Spleen (tissue), 11 donors: ENCODE measurements at regions not wholly inside any gene's neighbourhood (a gene's known extent, or its start where the extent isn't known, plus 50 kb on each side); places are given as distances from the start of the nearest gene placed in this dataset.

ENCODE experiments used
- DNase-seq: peaks from one replicate; pipeline ENCODE4 v3.0.0-alpha.2; 2020
- H3K27ac ChIP-seq, 8 donors: fragments of 200-600 bp; sonication (generic) in 7 of 8; 1 replicate in 4 of 8; 2 replicates in 4 of 8; pipeline versions ENCODE4 v1.5.0 to v1.8.0; 2016 to 2021; ENCODE audit warnings: inconsistent platforms in 4 of 8, mild to moderate bottlenecking in 4 of 8, moderate library complexity in 1 of 8
- H3K27me3 ChIP-seq, 7 donors: fragments of 200-600 bp; sonication (generic) in 6 of 7; replicated peaks in 1 of 7; 1 replicate in 4 of 7; 2 replicates in 3 of 7; pipeline versions ENCODE4 v1.5.0 to v1.8.0; 2016 to 2021; ENCODE audit warnings: inconsistent platforms in 3 of 7, mild to moderate bottlenecking in 1 of 7
- H3K36me3 ChIP-seq, 6 donors: fragments of 200-600 bp; sonication (generic) in 5 of 6; 1 replicate in 4 of 6; 2 replicates in 2 of 6; pipeline versions ENCODE4 v1.5.0 to v1.8.0; 2016 to 2021; ENCODE audit warnings: inconsistent platforms in 2 of 6
- H3K4me1 ChIP-seq, 6 donors: fragments of 200-600 bp; sonication (generic) in 5 of 6; 1 replicate in 3 of 6; 2 replicates in 3 of 6; pipeline versions ENCODE4 v1.5.0 to v1.8.0; 2016 to 2021; ENCODE audit warnings: inconsistent platforms in 3 of 6
- H3K4me3 ChIP-seq, 8 donors: fragments of 200-600 bp; sonication (generic) in 7 of 8; 1 replicate in 4 of 8; 2 replicates in 4 of 8; pipeline versions ENCODE4 v1.5.0 to v1.8.0; 2016 to 2021; ENCODE audit warnings: inconsistent platforms in 4 of 8, mild to moderate bottlenecking in 4 of 8, moderate library complexity in 2 of 8
- H3K9me3 ChIP-seq, 8 donors: fragments of 200-600 bp; sonication (generic) in 7 of 8; 1 replicate in 4 of 8; 2 replicates in 4 of 8; pipeline versions ENCODE4 v1.5.0 to v1.8.0; 2016 to 2021; ENCODE audit warnings: inconsistent platforms in 4 of 8
- POLR2A ChIP-seq, 3 donors: fragments of 450-650 bp; IDR thresholded peaks; one replicate each; pipeline ENCODE4 v1.5.1; 2017; ENCODE audit warnings: antibody characterized with exemption in 3 of 3, mild to moderate bottlenecking in 1 of 3
- POLR2AphosphoS5 ChIP-seq, 3 donors: sonication (generic); formaldehyde crosslinking; IDR thresholded peaks; one replicate each; pipeline ENCODE4 v1.5.1; 2017; ENCODE audit warnings: antibody characterized with exemption in 3 of 3
- WGBS, 5 donors: extraction: QIAGEN DNeasy Blood & Tissue Kit in 3 of 5; methylation state at CpG; one replicate each; pipeline versions ENCODE4 v1.1.5 to v1.1.7; 2013 to 2018; 5-methylcytosine and 5-hydroxymethylcytosine counted together
- intact Hi-C: fragments of 100-400 bp; cut with DNase I; formaldehyde crosslinking; loops from one replicate; pipeline ENCODE4 v1.15.0; 2023; ENCODE audit warnings: low total_unique reads
- TF ChIP-seq, protein P1 (sequence below), 11 experiments: fragments of 200-600 bp in 7 of 11; fragments of 450-650 bp in 4 of 11; sonication (generic) in 4 of 11; IDR thresholded peaks in 8 of 11; conservative IDR thresholded peaks in 3 of 11; 1 replicate in 7 of 11; 2 replicates in 4 of 11; pipeline versions ENCODE4 v1.4.0 to v1.8.0; 2016 to 2021; ENCODE audit warnings: antibody characterized with exemption in 11 of 11, inconsistent platforms in 4 of 11, mild to moderate bottlenecking in 1 of 11
- donor health status: healthy with polysubstance abuse.
- donor health status: DM: no; HTN: no; CAD: no; lungs with moderate emphysema.
- donor health status: DM: no; HTN: no; CAD: no.
- donor health status: Bipolar disorder and iron deficiency.
- donor health status: healthy.
- donor health status: DM: no; HTN: no; CAD: no.
- donor health status: DM: yes; HTN: yes; CAD: no.

GRCh38 chr6:65814071-65814470 is 107.0 kb upstream of the EYS start:
- Histone ChIP-seq H3K36me3 (no peaks in the 10 kb centered on the region), H3K27me3 (no peaks in the 10 kb centered on the region), H3K4me3 (no peak overlapping the region), H3K4me1 (no peaks in the 10 kb centered on the region), H3K9me3 (peaks cover 0 to 3% (median 0%) of the 10 kb centered on the region in 8 donors), H3K27ac (no peak overlapping the region)
- TF ChIP-seq POLR2A (IDR thresholded peaks at IDR 0.05) (no peak), POLR2AphosphoS5 (IDR thresholded peaks at IDR 0.05) (no peak)
- TF ChIP-seq, protein P1, sequence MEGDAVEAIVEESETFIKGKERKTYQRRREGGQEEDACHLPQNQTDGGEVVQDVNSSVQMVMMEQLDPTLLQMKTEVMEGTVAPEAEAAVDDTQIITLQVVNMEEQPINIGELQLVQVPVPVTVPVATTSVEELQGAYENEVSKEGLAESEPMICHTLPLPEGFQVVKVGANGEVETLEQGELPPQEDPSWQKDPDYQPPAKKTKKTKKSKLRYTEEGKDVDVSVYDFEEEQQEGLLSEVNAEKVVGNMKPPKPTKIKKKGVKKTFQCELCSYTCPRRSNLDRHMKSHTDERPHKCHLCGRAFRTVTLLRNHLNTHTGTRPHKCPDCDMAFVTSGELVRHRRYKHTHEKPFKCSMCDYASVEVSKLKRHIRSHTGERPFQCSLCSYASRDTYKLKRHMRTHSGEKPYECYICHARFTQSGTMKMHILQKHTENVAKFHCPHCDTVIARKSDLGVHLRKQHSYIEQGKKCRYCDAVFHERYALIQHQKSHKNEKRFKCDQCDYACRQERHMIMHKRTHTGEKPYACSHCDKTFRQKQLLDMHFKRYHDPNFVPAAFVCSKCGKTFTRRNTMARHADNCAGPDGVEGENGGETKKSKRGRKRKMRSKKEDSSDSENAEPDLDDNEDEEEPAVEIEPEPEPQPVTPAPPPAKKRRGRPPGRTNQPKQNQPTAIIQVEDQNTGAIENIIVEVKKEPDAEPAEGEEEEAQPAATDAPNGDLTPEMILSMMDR (IDR thresholded peaks at IDR 0.05 in 8 of 11, conservative IDR thresholded peaks at IDR 0.05 in 3 of 11): no peak
- intact Hi-C loops: no loop called here
- DNase-seq: no peak
- WGBS, 5 donors: 54 to 95% (median 87%) methylated on average over 3 of the region's 3 CpGs

GRCh38 chr6:65803186-65803585 is 96.2 kb upstream of the EYS start:
- H3K36me3 ChIP-seq: no peaks in the 10 kb centered on the region
- no peaks in the 10 kb centered on the region for H3K4me1 ChIP-seq
- intact Hi-C loops: no loop called here

GRCh38 chr6:65799389-65799788 is 92.4 kb upstream of the EYS start:
- H3K36me3 ChIP-seq: no peaks in the 10 kb centered on the region
- no peak overlapping the region for H3K4me3 ChIP-seq
- TF ChIP-seq, protein P1 (IDR thresholded peaks at IDR 0.05 in 8 of 11, conservative IDR thresholded peaks at IDR 0.05 in 3 of 11): no peak
- no peak for TF ChIP-seq POLR2AphosphoS5 (IDR thresholded peaks at IDR 0.05)
- no peak for TF ChIP-seq POLR2A (IDR thresholded peaks at IDR 0.05)
- H3K27ac ChIP-seq: no peak overlapping the region
- intact Hi-C loops: no loop called here
- no peak for DNase-seq
- H3K4me1 ChIP-seq: no peaks in the 10 kb centered on the region
- no peaks in the 10 kb centered on the region for H3K27me3 ChIP-seq
- peaks cover 0 to 8% (median 0%) of the 10 kb centered on the region in 8 donors for H3K9me3 ChIP-seq

More at GRCh38 chr6:65803186-65803585, 96.2 kb upstream of the EYS start:
- Histone ChIP-seq H3K27ac (no peak overlapping the region), H3K4me3 (no peak overlapping the region), H3K9me3 (peaks cover 0 to 6% (median 0%) of the 10 kb centered on the region in 8 donors), H3K27me3 (no peaks in the 10 kb centered on the region)
- no peak for DNase-seq
- TF ChIP-seq POLR2AphosphoS5 (IDR thresholded peaks at IDR 0.05): no peak
- TF ChIP-seq, protein P1 (IDR thresholded peaks at IDR 0.05 in 8 of 11, conservative IDR thresholded peaks at IDR 0.05 in 3 of 11): no peak
- TF ChIP-seq POLR2A (IDR thresholded peaks at IDR 0.05): no peak

GRCh38 chr6:65798280-65799014 is 91.4 kb upstream of the EYS start:
- TF ChIP-seq, protein P1 (IDR thresholded peaks at IDR 0.05 in 8 of 11, conservative IDR thresholded peaks at IDR 0.05 in 3 of 11): no peak
- TF ChIP-seq POLR2A (IDR thresholded peaks at IDR 0.05): no peak
- no peak for TF ChIP-seq POLR2AphosphoS5 (IDR thresholded peaks at IDR 0.05)
- Histone ChIP-seq H3K9me3 (peaks cover 0 to 11% (median 0%) of the 10 kb centered on the region in 8 donors), H3K4me3 (no peak overlapping the region), H3K27me3 (no peaks in the 10 kb centered on the region), H3K36me3 (no peaks in the 10 kb centered on the region), H3K4me1 (no peaks in the 10 kb centered on the region), H3K27ac (no peak overlapping the region)
- DNase-seq: no peak
- WGBS, 5 donors: 75 to 87% (median 85%) methylated on average over 3 of the region's 3 CpGs
- intact Hi-C loops: no loop called here
